ENCODE measurements at regions not wholly inside any gene's neighbourhood (a gene's known extent, or its start where the extent isn't known, plus 50 kb on each side); places are given as distances from the start of the nearest gene placed in this dataset.
"Not testable (repeated sequence)": the region's sequence is repeated elsewhere in the genome, so short reads cannot be mapped to it uniquely, and the experiment has no call there.

- no peaks in the 10 kb centered on the region for H3K9me3 ChIP-seq
- H3K36me3 ChIP-seq = no peaks in the 10 kb centered on the region
- H3K4me3 ChIP-seq = no peak overlapping the region
- no peak overlapping the region for H3K27ac ChIP-seq
- no peaks in the 10 kb centered on the region for H3K4me1 ChIP-seq (replicated peaks)
- DNase-seq (ENCODE audit: low spot score) = no peak
- no peaks in the 10 kb centered on the region for H3K27me3 ChIP-seq (replicated peaks; ENCODE audit: insufficient read depth)
- WGBS = 53% methylated on average over 1 of the region's 1 CpG
- intact Hi-C loops (cut with DNase I) = no loop called here
- no peak for TF ChIP-seq CTCF (IDR thresholded peaks at IDR 0.05)
- no peak for TF ChIP-seq POLR2A (IDR thresholded peaks at IDR 0.05)
- TF ChIP-seq POLR2AphosphoS5 (IDR thresholded peaks at IDR 0.05) = no peak
Measured at GRCh38 chr10:55180357-55180756, 379.3 kb upstream of the PCDH15 start.

GRCh38 chr10:55174419-55174818 is 373.4 kb upstream of the PCDH15 start:
- no peak for DNase-seq (ENCODE audit: low spot score)
- H3K4me1 ChIP-seq (replicated peaks) = no peaks in the 10 kb centered on the region
- no peaks in the 10 kb centered on the region for H3K36me3 ChIP-seq
- no peak for TF ChIP-seq CTCF (IDR thresholded peaks at IDR 0.05)
- no peak for TF ChIP-seq POLR2AphosphoS5 (IDR thresholded peaks at IDR 0.05)
- TF ChIP-seq POLR2A (IDR thresholded peaks at IDR 0.05) = no peak
- intact Hi-C loops (cut with DNase I) = no loop called here
- no peaks in the 10 kb centered on the region for H3K27me3 ChIP-seq (replicated peaks; ENCODE audit: insufficient read depth)
- H3K4me3 ChIP-seq = no peak overlapping the region
- H3K27ac ChIP-seq = no peak overlapping the region
- 53% methylated on average over 4 of the region's 4 CpGs for WGBS
- H3K9me3 ChIP-seq = no peaks in the 10 kb centered on the region

- no peaks in the 10 kb centered on the region for H3K27me3 ChIP-seq (replicated peaks; ENCODE audit: insufficient read depth)
- no peak overlapping the region for H3K4me3 ChIP-seq
- 96% methylated on average over 1 of the region's 1 CpG for WGBS
- DNase-seq (ENCODE audit: low spot score) = no peak
- TF ChIP-seq POLR2AphosphoS5 (IDR thresholded peaks at IDR 0.05) (no peak), POLR2A (IDR thresholded peaks at IDR 0.05) (no peak), CTCF (IDR thresholded peaks at IDR 0.05) (no peak)
- H3K4me1 ChIP-seq (replicated peaks) = no peaks in the 10 kb centered on the region
- intact Hi-C loops (cut with DNase I) = no loop called here
- H3K36me3 ChIP-seq = no peaks in the 10 kb centered on the region
- H3K9me3 ChIP-seq = no peaks in the 10 kb centered on the region
- H3K27ac ChIP-seq = no peak overlapping the region
Measured at GRCh38 chr10:55169493-55169892, 368.5 kb upstream of the PCDH15 start.

- intact Hi-C loops (cut with DNase I) = no loop called here
- H3K27ac ChIP-seq = no peak overlapping the region
- H3K27me3 ChIP-seq (replicated peaks; ENCODE audit: insufficient read depth) = no peaks in the 10 kb centered on the region
- TF ChIP-seq POLR2A (IDR thresholded peaks at IDR 0.05) (no peak), CTCF (IDR thresholded peaks at IDR 0.05) (no peak)
- H3K4me3 ChIP-seq = no peak overlapping the region
- 81% methylated on average over 1 of the region's 1 CpG for WGBS
- H3K4me1 ChIP-seq (replicated peaks) = no peaks in the 10 kb centered on the region
- no peaks in the 10 kb centered on the region for H3K9me3 ChIP-seq
- DNase-seq (ENCODE audit: low spot score) = no peak
- no peaks in the 10 kb centered on the region for H3K36me3 ChIP-seq
Measured at GRCh38 chr10:55168343-55168742, 367.3 kb upstream of the PCDH15 start.

- WGBS = 84% methylated on average over 6 of the region's 6 CpGs
Measured at GRCh38 chr10:55163388-55163979, 362.5 kb upstream of the PCDH15 start.

GRCh38 chr10:55162321-55162720 is 361.3 kb upstream of the PCDH15 start:
- H3K4me1 ChIP-seq (replicated peaks); intact Hi-C loops (cut with DNase I); H3K36me3 ChIP-seq; H3K27me3 ChIP-seq (replicated peaks; ENCODE audit: insufficient read depth); H3K9me3 ChIP-seq; H3K4me3 ChIP-seq; DNase-seq (ENCODE audit: low spot score); H3K27ac ChIP-seq: not testable (repeated sequence)
- WGBS = 97% methylated on average over 2 of the region's 2 CpGs

More at GRCh38 chr10:55163388-55163979, 362.5 kb upstream of the PCDH15 start:
- TF ChIP-seq CTCF (IDR thresholded peaks at IDR 0.05) (no peak), POLR2A (IDR thresholded peaks at IDR 0.05) (no peak)
- H3K9me3 ChIP-seq = no peaks in the 10 kb centered on the region
- no peaks in the 10 kb centered on the region for H3K27me3 ChIP-seq (replicated peaks; ENCODE audit: insufficient read depth)
- H3K4me1 ChIP-seq (replicated peaks) = no peaks in the 10 kb centered on the region
- intact Hi-C loops (cut with DNase I) = no loop called here
- no peak for DNase-seq (ENCODE audit: low spot score)
- H3K27ac ChIP-seq = no peak overlapping the region
- no peak overlapping the region for H3K4me3 ChIP-seq
- H3K36me3 ChIP-seq = no peaks in the 10 kb centered on the region

Data from prostate gland (tissue), 2 donors.